ENCODE measurements at regions not wholly inside any gene's neighbourhood (a gene's known extent, or its start where the extent isn't known, plus 50 kb on each side); places are given as distances from the start of the nearest gene placed in this dataset.

GRCh38 chr9:90309809-90310520, 332.7 kb downstream of the DIRAS2 start:
- TF ChIP-seq MYC (IDR thresholded peaks at IDR 0.05; ENCODE audit: low read depth, low read length) (no peak), POLR2A (IDR thresholded peaks at IDR 0.05; ENCODE audit: extremely low read depth, insufficient read length) (no peak), CTCF (IDR thresholded peaks at IDR 0.05; ENCODE audit: low read depth, low read length) (no peak)
- TF ChIP-seq, protein P1, sequence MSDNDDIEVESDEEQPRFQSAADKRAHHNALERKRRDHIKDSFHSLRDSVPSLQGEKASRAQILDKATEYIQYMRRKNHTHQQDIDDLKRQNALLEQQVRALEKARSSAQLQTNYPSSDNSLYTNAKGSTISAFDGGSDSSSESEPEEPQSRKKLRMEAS (IDR thresholded peaks at IDR 0.05; ENCODE audit: low read depth, low read length): no peak
- H3K4me3 ChIP-seq (ENCODE audit: low read depth, low read length): no peak overlapping the region
- DNase-seq (ENCODE audit: low read depth): no peak

DNA sequence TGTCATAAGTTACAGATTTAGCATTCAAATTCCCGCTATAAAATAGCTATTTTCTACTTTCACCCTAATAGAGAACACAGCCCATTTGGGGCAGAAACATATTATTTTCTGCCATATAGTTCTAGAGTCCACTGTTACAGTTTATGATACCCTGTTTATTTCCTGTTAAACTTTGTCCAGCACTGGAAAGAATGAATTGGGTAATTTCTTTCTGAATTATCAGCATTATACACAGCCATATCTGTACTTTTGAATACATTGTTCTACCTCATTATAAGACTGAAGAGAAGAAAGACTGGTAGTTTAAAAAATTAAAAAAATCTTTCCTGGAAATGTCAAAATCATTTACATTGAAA, 332.1 kb downstream of the DIRAS2 start:
- no peak for DNase-seq (ENCODE audit: low read depth)
- H3K4me3 ChIP-seq (ENCODE audit: low read depth, low read length): no peak overlapping the region
- TF ChIP-seq, protein P1 (IDR thresholded peaks at IDR 0.05; ENCODE audit: low read depth, low read length): no peak
- TF ChIP-seq MYC (IDR thresholded peaks at IDR 0.05; ENCODE audit: low read depth, low read length) (no peak), CTCF (IDR thresholded peaks at IDR 0.05; ENCODE audit: low read depth, low read length) (no peak), POLR2A (IDR thresholded peaks at IDR 0.05; ENCODE audit: extremely low read depth, insufficient read length) (no peak)

DNA sequence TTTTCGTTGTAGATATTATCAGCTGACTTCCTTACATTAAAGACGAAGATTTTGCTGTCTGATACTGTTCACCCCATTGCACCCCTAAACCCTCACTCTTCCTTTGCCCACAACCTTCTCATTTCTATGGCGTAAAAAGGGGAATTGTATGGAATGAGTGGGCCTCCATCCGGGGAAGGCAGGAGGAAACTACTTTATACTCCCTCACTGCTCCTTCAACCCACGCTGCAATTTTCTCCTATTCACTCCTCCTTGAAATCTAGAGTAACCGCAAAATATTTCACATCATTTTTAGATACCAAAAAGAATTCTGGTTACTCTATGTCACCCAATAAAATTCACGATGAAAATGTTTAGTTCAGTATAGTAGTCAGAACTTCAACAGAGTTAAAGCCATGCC, 330.8 kb downstream of the DIRAS2 start:
- DNase-seq (ENCODE audit: low read depth): no peak
- no peak overlapping the region for H3K4me3 ChIP-seq (ENCODE audit: low read depth, low read length)
- TF ChIP-seq CTCF (IDR thresholded peaks at IDR 0.05; ENCODE audit: low read depth, low read length): no peak
- no peak for TF ChIP-seq POLR2A (IDR thresholded peaks at IDR 0.05; ENCODE audit: extremely low read depth, insufficient read length)
- TF ChIP-seq MYC (IDR thresholded peaks at IDR 0.05; ENCODE audit: low read depth, low read length): no peak
- TF ChIP-seq, protein P1 (IDR thresholded peaks at IDR 0.05; ENCODE audit: low read depth, low read length): no peak

GRCh38 chr9:90322296-90322695, 320.3 kb downstream of the DIRAS2 start:
- DNase-seq (ENCODE audit: low read depth): no peak
- H3K4me3 ChIP-seq (ENCODE audit: low read depth, low read length): no peak overlapping the region
- TF ChIP-seq, protein P1 (IDR thresholded peaks at IDR 0.05; ENCODE audit: low read depth, low read length): no peak
- TF ChIP-seq CTCF (IDR thresholded peaks at IDR 0.05; ENCODE audit: low read depth, low read length) (no peak), MYC (IDR thresholded peaks at IDR 0.05; ENCODE audit: low read depth, low read length) (no peak), POLR2A (IDR thresholded peaks at IDR 0.05; ENCODE audit: extremely low read depth, insufficient read length) (no peak)

DNA sequence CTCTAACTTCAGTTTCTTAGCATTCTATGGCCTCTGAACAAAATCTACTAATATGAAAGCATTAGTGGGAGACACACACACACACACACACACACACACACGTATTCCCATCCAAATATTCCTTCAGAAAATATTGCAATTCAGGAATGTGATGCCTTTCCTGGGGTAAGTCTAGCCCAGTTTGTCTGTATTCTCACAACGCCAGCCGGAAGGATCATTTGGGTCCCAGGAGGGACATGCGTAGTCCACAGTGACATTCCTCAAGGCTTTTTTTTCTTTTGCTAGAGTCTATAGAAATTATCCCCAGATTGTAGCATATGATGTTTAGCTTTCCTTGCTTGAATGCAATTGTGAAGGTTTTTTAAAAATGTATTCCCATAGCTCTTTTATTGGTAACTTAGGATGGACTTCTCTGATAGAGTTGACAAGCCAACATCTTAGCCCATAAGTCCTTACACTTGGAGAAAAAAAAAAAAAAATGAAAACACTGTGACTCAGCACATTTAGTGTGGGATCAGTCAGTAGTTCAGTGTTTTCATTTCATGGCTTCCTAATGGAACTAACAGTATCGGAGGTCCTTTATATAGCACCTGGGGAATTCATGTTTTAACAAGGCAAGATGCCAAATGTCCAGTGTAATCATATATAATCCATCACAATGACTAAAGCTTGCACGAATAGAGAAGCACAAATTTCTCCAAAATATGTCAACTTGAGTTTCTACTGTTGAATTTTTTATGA, 316.5 kb downstream of the DIRAS2 start:
- no peak for TF ChIP-seq POLR2A (IDR thresholded peaks at IDR 0.05; ENCODE audit: extremely low read depth, insufficient read length)
- no peak for TF ChIP-seq MYC (IDR thresholded peaks at IDR 0.05; ENCODE audit: low read depth, low read length)
- TF ChIP-seq CTCF (IDR thresholded peaks at IDR 0.05; ENCODE audit: low read depth, low read length): no peak
- TF ChIP-seq, protein P1 (IDR thresholded peaks at IDR 0.05; ENCODE audit: low read depth, low read length): no peak
- no peak overlapping the region for H3K4me3 ChIP-seq (ENCODE audit: low read depth, low read length)
- no peak for DNase-seq (ENCODE audit: low read depth)
